Erythroblast (primary cell): ENCODE measurements at regions not wholly inside any gene's neighbourhood (a gene's known extent, or its start where the extent isn't known, plus 50 kb on each side); places are given as distances from the start of the nearest gene placed in this dataset.
"Not testable (repeated sequence)": the region's sequence is repeated elsewhere in the genome, so short reads cannot be mapped to it uniquely, and the experiment has no call there.

ENCODE experiments used
- GATA1 ChIP-seq: IDR thresholded peaks from 2 replicates; pipeline ENCODE4 v1.6.1; 2011; ENCODE audit warnings: low read depth, mild to moderate bottlenecking, control low read depth, low read length, moderate library complexity
- POLR2A ChIP-seq: IDR thresholded peaks from 2 replicates; pipeline ENCODE4 v1.6.1; 2011; ENCODE audit warnings: mild to moderate bottlenecking, low read length

DNA sequence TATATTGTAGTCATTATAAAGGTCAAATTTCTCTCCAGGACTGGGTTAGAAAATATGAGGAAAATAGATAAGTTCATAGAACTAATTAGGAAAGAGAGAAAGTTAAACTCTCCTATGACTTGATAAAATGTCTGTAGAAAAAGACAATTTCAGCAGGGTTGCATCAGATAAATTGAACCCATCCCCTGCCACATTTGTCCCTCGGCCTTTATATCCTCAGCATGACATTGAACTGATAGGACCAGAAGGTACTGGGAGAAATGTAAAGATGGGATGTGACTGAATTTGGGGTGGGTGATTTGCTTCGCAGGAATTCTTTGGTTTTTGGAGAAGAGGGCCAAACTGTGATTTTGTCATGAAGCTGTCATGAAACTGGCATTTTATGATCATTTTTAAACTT, 68.1 kb upstream of the KIF2A start:
- TF ChIP-seq POLR2A, GATA1: not testable (repeated sequence)
